Suprapubic skin (tissue), 4 donors: ENCODE measurements at regions not wholly inside any gene's neighbourhood (a gene's known extent, or its start where the extent isn't known, plus 50 kb on each side); places are given as distances from the start of the nearest gene placed in this dataset.

Experiments
- EP300 ChIP-seq: sonication (generic); formaldehyde crosslinking; IDR thresholded peaks from one replicate; pipeline ENCODE4 v1.6.1; 2017; ENCODE audit warnings: antibody characterized with exemption
- POLR2A ChIP-seq, 2 donors: fragments of 450-650 bp; IDR thresholded peaks; one replicate each; pipeline ENCODE4 v1.6.1; 2017; ENCODE audit warnings: antibody characterized with exemption in 2 of 2, mild to moderate bottlenecking in 2 of 2, moderate library complexity in 2 of 2
- POLR2AphosphoS5 ChIP-seq, 3 donors: sonication (generic); formaldehyde crosslinking; IDR thresholded peaks; one replicate each; pipeline ENCODE4 v1.6.1; 2017; ENCODE audit warnings: antibody characterized with exemption in 3 of 3
- TF ChIP-seq, protein P1 (sequence below), 2 donors: fragments of 200-600 bp in 1 of 2; fragments of 450-650 bp in 1 of 2; sonication (generic) in 1 of 2; IDR thresholded peaks; one replicate each; pipeline ENCODE4 v1.5.1; 2016 to 2019; ENCODE audit warnings: antibody characterized with exemption in 2 of 2, mild to moderate bottlenecking in 1 of 2, moderate library complexity in 1 of 2

DNA sequence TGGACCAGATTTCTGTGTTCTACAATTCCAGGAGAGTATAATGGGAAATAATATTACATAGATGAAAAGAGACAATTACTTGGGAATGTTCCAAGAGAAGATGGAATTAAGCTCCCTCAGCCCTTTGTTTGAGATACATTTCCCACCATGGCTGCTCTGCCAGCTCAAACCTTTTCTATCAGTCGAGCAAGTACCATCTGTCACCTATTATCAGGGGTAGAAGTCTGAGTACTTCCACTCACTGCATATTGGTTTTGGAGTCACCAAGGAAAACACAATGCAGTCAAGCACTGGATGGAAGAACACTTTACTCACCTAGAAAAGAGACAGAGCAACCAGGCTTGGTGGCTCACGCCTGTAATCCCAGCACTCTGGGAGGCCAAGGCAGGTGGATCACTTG, 270.4 kb upstream of the FAR2 start:
- TF ChIP-seq EP300 (no peak), POLR2AphosphoS5 (IDR thresholded peaks at IDR 0.05) (no peak), POLR2A (IDR thresholded peaks at IDR 0.05) (no peak)
- TF ChIP-seq, protein P1, sequence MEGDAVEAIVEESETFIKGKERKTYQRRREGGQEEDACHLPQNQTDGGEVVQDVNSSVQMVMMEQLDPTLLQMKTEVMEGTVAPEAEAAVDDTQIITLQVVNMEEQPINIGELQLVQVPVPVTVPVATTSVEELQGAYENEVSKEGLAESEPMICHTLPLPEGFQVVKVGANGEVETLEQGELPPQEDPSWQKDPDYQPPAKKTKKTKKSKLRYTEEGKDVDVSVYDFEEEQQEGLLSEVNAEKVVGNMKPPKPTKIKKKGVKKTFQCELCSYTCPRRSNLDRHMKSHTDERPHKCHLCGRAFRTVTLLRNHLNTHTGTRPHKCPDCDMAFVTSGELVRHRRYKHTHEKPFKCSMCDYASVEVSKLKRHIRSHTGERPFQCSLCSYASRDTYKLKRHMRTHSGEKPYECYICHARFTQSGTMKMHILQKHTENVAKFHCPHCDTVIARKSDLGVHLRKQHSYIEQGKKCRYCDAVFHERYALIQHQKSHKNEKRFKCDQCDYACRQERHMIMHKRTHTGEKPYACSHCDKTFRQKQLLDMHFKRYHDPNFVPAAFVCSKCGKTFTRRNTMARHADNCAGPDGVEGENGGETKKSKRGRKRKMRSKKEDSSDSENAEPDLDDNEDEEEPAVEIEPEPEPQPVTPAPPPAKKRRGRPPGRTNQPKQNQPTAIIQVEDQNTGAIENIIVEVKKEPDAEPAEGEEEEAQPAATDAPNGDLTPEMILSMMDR (IDR thresholded peaks at IDR 0.05): no peak
